Stimulated activated CD8-positive, alpha-beta memory T cell treated with anti-CD3 and anti-CD28 coated beads, Interleukin-7, amount 100 ng/mL, for 4 hours (primary cell): ENCODE measurements at regions not wholly inside any gene's neighbourhood (a gene's known extent, or its start where the extent isn't known, plus 50 kb on each side); places are given as distances from the start of the nearest gene placed in this dataset.
"Not testable (repeated sequence)": the region's sequence is repeated elsewhere in the genome, so short reads cannot be mapped to it uniquely, and the experiment has no call there.

Source experiments
- DNase-seq, 2 donors: peaks; one replicate each; pipeline ENCODE4 v3.0.0-alpha.2; 2020; ENCODE audit warnings: low read depth in 2 of 2

DNA sequence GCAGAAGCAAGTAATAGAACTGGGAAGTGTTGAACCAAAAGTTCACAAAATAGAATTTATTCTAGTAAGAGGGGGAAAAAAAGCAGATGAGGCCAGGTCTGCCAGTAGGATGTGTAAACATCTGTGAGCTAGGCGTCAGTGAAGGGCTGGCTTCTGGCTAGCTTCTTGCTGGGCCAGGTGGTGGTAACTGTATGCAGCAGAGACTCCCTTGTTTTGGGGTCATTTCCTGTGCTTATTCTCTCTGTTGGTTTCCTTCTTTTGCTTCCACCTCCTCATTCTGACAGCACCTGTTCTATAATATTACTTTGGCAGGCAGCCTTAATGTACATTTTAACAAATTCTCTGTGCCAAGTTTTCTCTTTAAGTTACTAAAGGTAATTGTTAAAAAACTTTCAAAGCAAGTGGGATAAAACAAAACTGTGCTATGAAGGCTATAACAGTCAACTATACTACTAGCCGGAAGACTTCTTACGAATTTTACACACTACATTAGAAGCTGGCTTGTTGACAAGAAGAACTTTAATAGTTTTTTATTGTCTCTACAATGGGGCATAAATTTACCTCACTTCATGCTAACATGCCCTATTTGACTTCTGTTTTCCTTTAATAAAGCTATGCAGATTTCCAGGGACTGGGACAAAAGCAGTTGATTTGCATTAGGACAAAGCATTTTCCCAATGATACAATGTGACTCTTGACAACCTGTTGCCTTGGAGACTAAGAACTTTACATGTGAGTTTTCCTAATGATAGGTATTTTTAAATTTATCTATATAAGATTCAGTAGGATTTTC lies 318.8 kb upstream of the NAALADL2 start:
- DNase-seq = no peak

DNA sequence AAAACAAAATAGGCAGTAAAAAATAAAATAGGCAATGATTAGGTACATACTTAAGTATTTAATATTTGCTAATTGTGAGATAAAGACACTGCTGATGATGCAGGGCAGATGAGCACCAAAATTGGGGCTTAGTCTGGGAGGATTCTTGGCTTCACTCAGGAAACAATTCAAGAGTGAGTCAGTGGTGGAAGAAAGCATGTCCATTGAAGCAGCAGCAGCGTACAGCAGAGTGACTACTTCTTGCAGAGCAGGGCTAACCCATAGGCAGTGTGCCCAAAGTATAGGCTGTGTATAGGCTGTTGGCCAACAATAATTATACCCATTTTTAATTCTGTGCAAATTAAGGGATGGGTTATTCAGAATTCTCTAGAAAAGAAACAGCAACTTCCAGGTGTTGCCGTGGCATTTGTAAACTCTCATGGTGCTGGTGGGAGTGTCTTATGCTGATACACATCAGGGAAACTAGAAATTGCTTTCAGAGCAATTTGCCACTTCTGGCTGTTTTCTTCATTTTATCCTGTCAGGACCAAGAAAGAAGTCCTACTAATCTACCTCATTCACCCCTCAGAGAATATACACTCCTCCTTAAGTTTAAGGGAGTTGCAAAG lies 317.3 kb upstream of the NAALADL2 start:
- DNase-seq = no peak

DNA sequence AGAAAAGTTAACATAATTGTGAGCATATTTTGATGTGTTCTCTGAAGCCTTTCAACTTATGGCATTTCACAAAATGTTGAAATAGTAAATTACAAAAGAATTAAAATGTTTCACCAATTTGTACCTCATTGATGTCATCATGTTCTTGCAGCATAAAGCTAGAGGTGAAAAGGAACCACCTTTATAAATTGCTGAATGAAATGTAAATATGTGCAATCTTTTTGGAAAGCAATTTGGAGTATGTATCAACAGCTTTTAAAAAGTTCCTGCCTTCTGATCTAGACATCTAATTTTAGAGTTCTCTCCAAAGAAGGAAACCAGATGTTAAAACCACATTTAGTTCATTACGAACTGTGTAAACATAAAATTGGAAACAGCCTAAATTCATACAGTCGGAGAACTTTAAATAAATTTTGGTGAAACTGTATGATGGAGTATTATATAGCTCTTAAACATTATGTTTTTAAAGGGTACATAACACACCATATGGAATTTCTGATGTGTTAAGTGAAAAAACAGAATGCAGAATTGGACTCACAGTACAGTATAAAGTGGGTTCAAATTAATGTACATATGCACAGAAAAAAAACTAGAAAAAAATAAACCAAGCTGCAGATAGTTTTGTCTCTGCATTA lies 311.2 kb upstream of the NAALADL2 start:
- no peak for DNase-seq

DNA sequence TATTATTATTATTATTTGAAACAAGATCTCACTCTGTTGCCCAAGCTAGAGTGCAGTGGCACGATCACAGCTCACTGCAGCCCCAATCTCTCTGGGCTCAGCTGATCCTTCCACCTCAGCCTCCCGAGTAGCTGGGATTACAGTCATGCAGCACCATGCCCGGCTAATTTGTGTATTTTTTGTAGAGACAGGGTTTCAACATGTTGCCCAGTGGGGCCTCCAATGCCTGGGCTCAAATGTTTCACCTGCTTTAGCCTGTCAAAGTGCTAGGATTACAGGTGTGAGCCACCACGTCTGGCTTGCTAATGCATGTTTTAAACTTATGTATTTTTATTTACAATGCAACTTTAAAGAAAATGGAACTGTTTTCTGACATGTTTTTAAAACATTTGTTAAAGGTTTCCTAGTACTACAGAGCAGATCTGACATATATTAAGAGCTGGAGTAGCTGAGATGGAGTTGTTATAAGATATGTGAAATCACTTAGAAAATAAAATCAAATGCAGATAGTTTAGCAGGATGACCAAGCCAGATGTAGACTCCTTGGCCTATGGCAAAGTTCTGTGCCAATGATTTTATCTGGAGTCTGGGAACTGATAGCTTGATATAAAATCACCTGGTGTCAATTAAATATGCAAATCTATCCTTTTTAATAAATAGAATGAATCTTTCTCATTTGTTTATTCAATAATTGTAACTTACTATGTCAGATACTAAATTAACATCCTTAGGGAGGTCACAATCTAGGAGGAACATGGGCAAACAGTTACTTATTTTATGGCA lies 310.1 kb upstream of the NAALADL2 start:
- DNase-seq = no peak

DNA sequence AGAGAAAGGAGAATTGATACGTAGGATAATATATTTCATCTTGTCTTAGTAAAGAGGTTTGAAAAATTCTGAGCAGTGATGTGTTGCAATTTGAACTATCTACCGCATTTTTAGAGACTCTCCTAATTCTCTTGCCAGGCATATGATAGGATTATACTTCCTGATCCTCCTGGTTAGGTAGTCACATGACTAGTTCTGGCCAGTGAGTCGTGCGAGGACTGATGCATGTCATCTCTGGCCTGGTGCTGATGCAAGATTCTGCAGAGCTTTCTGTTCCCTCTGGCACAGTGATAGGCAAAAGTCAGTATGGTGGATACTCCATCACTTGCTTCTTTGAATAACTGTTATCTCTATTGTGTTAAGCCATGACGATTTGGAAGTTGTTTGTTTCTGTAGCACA lies 277.6 kb upstream of the NAALADL2 start:
- DNase-seq = no peak

DNA sequence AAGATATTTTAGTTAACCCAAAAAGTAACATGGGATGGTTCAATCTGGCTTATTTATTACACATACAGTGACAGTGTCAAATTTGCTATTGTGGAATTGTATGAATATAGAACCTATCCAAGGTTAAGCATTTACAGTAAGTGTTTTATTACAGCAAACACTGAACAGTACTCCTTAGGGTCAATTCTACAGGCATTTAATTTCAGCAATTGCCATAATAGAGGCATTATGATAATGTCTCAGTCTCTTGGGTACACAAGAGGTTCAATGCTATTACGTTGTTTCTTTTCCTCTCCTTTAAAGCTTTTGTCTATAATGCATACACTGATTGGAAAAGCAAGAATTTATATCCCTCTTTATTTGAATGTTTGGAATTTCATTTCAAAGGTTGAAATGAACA lies 275.7 kb upstream of the NAALADL2 start:
- no peak for DNase-seq

DNA sequence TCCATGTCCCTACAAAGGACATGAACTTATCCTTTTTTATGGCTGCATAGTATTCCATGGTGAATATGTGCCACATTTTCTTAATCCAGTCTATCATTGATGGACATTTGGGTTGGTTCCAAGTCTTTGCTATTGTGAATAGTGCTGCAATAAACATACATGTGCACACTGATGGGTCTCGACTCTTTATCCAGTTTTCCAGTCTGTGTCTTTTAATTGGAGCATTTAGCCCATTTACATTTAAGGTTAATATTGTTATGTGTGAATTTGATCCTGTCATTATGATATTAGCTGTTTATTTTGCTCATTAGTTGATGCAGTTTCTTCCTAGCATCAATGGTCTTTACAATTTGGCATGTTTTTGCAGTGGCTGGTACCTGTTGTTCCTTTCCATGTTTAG lies 272.0 kb upstream of the NAALADL2 start:
- not testable (repeated sequence) for DNase-seq

DNA sequence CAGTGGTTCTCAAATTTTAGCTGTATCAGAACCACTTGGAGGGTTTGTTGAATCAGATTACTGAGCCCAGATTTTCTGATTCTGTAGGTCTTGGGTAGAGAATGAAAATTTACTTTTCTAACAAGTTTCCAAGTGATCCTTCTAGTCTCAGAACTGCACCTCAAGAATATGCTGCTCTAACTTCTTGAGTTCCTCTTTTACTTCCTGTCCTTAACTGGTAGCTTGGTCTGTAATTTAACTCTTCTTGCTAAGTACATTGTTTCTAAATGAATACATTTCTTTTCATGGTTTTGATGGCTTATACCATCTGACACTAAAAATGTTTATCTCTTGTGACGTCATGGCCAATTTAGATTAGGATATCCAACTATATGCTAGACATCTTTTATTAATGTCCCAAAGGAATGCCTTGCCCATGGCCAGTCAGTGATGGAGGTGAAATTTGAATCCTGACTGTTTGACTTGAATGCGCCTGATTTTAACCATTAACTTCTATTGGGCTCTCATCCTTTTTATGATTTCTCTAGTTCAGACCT lies 262.6 kb upstream of the NAALADL2 start:
- DNase-seq = no peak

DNA sequence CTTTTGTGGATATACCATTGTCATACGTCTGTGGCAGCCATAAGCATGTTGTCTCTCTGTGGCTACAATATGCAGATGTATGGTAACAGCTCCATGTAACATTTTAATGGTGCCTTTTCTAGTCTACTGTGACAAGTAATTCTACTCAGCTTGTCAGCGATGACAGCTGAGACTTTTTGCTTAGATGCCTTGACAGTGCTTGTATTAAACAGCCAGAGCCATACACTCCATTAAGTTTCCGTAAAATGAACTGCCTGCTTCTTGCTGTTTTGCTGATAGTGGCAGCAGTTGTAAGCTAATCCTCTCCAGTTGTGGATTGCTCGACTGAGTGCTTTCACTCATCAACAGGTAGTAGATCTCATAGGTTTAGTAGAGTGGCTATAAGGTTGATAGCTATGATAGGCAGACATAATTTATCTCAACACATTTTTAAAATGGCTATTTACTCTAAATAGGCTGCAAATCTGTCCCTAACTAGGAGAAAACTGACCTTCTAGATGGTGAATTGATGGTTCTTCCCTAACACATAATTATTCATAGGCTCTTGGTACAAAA lies 260.2 kb upstream of the NAALADL2 start:
- no peak for DNase-seq

DNA sequence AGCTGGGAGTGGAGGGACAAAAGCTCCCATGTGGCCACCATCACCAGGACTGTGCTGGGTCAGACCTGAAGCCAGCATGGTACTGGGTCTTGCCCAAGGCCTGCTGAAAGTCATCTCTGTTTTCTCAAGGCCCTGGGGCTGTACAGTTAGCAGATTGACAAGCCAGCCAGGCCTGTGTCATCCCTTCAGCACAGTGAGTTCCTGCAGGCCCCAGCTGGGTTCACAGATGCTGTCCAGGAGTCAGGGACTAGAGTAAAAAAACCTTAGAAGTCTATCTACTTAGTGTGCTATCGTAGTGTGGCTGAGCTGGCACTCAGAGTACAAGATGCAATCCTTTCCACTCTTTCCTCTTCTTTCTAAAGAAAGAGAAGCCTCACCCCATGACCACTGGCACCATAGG lies 246.0 kb upstream of the NAALADL2 start:
- no peak for DNase-seq

DNA sequence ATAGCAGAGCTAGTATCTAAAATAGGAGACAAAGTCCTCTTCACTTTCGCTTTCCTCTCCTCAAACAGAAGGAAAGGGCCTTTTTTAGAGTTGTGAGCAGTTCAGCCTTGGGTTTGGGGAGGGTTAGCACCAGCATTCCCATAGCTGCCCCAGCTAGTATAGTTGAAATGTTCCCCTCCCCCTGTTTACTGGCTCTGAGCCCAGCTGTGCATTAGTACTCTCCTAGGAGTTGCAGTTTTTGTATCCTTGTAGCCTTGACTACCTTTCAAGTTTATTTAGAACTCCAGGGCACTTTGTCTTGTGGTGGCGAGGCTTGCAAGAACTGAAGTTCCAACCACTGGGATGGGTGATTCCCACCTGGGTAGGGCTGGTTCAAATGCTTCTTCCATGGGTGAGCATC lies 245.1 kb upstream of the NAALADL2 start:
- DNase-seq = no peak

DNA sequence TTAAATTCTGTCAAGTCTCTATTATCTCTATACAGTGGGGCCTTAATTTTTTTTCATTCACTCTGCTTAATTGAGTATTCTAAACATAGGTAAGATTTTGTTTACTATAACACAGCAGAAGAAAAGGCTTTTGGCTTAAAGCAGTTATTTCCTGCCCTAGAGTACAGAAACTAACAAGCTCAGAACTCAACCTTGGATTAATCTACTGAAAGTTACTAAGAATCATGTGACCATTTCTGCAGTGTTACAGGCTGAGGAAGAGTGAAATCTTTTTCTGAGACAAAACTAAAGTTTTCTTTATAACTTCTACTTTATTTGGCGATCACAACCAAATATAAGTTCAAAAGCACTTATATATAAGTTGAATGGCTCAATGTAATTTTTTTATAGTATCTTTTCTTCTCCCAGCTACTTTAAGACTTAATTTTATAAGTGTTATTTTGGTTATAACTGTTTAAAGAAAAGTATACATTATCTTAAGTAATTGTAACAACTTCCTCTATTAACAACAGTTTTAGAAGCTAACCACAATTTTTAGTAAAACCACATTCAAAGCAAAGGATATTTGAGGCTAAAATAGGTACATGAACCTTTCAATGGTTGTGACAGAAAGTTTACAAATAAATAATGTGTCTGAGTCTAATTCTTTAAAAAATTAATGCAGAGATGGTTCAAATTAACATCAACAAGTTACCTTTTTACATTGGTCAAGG lies 240.6 kb upstream of the NAALADL2 start:
- DNase-seq = no peak

DNA sequence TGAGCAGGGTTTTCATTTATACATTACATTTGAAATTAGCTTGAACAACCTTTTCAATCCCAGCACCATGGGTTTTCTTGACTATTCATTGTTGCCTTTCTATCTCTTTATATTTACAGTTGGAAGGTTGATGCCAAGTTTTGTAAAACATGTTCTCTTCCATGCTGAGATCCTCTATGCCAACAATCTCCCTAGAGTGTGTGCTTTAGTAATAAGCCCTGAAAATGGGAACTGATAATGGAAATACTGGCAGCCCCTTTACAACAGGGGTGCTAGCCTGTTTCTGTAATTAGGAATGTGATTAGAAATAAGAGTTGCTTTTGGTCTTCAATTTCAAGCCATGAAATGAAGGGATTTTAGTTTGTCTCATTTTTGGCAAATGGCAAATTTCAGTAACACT lies 239.9 kb upstream of the NAALADL2 start:
- DNase-seq = no peak

DNA sequence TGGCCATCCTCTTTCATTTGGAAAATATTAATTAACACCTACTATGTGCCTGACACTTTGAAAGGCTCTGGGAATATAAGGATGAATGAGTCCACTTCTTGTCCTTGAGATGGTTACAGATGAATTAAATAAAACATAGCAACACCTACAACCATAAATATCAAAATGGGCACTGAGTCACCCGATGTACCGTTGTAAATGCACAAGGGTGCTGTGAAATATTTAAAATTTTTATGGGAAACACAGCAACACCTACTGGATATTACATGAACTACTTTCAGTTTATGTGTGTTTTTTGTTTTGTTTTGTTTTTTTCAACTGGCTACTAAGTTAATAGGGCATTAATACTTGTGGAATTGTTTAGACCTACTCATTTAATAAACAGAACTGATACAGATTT lies 239.0 kb upstream of the NAALADL2 start:
- DNase-seq = no peak

DNA sequence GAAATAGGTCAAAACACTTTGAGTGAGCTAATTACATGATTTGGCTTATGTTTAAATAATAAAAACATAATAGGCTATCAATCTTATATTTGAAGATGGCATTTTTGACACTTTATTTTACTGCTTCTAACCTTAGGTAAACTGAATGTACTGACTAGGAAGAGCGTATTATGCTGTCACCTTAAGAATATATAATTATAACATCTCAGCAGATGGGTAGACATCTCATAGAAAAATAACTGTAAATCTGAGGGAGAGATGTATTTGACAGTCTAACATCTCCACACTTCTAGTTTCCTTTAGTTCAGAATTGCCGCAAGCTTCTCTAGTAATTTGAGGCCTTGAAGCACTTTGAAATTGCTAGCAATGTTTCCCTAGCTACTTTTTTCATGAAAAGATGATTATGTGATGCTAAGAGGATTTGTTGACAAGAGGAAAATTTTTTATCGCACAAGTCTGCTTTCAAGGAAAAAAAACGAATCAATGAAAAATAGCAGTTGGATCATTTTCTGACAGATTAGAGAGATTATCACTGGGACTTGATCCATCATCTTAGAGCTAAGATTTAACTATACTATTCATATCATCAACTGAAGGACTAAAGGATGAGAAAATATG lies 238.2 kb upstream of the NAALADL2 start:
- DNase-seq = no peak

DNA sequence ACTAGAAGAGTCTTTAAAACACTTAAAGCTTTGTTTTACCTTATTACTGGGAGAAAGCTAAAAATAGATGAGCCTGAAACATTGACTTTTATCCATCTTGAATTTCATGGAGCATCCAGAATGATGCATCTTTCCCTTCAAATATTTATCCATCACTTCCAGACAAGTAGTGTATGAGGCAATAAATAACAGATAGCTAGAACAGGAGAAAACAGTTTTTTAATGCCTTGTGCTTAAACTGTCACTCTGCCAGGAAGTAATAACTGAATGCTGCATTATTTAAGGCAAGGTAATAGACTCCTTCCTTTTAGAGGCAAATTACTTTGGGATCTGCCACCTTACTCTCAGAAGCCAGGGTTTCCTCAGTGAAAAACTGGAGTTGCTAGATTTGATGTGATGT lies 225.8 kb upstream of the NAALADL2 start:
- DNase-seq = no peak

DNA sequence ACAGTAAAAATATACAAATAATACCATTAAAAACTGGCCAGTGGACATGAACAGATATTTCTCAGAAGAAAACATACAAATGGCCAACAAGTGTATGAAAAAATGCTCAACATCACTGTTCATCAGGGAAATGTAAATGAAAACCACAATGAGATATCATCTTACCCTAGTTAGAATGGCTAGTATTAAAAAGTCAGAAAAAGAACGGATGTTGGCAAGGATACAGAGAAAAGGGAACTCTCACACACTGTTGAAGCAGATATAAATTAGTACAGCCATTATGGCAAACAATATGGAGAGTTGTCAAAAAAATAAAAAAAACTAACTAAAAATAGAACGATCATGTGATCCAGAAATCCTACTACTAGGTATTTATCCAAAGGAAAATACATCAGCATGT lies 222.7 kb upstream of the NAALADL2 start:
- DNase-seq = no peak

DNA sequence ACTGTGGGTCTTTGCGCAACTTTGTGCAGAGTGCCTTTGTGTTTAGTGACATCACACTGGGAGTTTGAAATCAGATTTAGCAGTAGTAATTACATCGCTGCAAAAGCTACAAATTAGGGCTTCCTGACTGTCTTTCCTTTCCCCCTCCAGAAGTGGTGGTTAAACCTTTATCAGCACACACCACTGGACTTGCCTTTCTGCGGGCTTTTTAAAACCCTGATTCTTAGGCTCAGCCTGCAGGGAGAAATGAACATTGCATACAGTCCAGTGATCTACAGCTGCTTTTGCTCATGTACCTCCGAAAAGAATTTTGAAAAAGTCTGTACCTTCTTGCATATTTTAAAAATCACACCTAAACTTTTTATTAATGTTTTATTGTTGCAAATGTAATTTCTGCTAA lies 219.7 kb upstream of the NAALADL2 start:
- no peak for DNase-seq

DNA sequence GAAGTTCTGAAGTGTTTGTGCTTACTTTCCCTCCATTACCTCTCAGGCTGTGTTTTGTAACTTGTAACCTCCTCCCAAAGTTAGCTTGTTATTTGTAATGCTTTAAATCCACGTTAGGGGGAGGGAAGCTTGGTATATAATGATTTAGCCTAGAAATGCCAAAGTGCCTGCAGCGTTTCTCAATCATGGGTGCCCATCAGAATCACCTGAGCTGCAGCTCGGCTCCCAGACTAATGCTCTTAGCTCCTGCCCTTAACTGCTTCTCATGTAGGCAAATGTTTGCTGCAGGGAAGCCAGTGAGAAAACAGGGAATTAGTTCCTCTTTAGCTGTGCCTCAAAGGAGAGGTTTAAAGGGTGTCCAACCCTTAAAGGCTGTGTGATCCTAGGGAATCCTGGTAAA lies 219.2 kb upstream of the NAALADL2 start:
- no peak for DNase-seq

DNA sequence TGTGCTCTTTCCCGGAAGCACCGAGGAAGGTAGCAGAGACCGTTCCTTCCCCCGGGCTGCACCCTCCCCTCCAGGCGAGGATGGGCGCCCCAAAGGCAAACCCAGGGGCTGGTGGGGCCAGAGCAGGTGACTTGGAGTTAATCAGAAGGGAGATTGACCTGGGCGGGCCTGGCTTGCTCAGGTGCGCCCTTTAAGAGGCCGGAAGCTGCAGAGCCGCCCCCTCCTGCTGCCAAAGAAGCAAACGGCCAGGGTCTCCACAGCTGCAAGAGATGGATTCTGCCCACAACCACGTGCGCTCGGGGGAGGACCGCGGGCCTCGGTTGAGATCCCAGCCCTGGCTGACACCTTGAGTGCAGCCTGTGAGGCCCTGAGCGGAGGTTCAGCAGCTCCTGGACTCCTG lies 218.2 kb upstream of the NAALADL2 start:
- no peak for DNase-seq

DNA sequence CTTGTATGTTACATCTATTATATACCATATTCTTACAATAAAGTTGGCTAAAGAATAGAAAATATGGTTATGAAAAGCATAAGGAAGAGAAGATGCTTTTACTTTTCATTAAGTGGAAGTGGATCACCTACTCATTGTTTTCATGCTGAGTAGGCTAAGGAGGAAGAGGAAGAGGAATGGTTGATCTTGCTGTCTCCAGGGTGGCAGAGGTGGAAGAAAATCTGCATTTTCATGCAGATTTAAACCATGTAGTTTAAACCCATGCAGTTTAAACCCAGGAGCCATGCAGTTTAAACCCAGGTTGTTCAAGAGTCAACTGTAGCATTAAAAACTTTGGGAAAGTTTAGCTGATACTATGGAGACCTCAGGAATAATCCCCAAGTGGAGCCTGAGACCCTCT lies 214.8 kb upstream of the NAALADL2 start:
- no peak for DNase-seq
